ENCODE measurements at regions not wholly inside any gene's neighbourhood (a gene's known extent, or its start where the extent isn't known, plus 50 kb on each side); places are given as distances from the start of the nearest gene placed in this dataset.
"Not testable (repeated sequence)": the region's sequence is repeated elsewhere in the genome, so short reads cannot be mapped to it uniquely, and the experiment has no call there.

DNA sequence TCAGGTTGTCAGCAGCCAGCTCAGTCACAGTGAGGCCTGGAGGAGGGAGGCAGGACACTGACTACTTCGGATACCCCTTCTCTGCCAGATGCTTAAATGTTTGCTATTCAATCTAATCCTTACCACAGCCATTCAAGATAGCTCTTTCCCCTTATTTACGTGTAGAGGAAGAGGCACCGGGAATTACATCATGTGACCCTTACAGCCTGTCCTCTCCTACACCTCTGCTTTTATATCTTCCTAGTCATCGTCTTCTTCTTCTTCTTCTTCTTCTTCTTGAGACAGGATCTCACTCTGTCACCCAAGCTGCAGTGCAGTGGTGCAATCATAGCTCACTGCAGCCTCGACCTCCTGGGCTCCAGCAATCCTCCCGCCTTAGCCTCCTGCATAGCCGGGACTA is 148.1 kb upstream of the NEDD9 start:
- no peak for DNase-seq (ENCODE audit: low spot score)
- H3K27me3 ChIP-seq (replicated peaks; ENCODE audit: insufficient read depth) = no peaks in the 10 kb centered on the region
- peaks cover 5 to 16% of the 10 kb centered on the region in 2 donors for H3K4me1 ChIP-seq (ENCODE audit: control insufficient read depth in 1 of 2, low read depth in 2 of 2)
- H3K36me3 ChIP-seq = no peaks in the 10 kb centered on the region
- no peaks in the 10 kb centered on the region for H3K9me3 ChIP-seq
- H3K27ac ChIP-seq = no peak overlapping the region
- ATAC-seq (ENCODE audit: insufficient number of reproducible peaks, low FRiP score, low read depth) = no peak
- H3K4me3 ChIP-seq = no peak overlapping the region
- TF ChIP-seq, protein P1, sequence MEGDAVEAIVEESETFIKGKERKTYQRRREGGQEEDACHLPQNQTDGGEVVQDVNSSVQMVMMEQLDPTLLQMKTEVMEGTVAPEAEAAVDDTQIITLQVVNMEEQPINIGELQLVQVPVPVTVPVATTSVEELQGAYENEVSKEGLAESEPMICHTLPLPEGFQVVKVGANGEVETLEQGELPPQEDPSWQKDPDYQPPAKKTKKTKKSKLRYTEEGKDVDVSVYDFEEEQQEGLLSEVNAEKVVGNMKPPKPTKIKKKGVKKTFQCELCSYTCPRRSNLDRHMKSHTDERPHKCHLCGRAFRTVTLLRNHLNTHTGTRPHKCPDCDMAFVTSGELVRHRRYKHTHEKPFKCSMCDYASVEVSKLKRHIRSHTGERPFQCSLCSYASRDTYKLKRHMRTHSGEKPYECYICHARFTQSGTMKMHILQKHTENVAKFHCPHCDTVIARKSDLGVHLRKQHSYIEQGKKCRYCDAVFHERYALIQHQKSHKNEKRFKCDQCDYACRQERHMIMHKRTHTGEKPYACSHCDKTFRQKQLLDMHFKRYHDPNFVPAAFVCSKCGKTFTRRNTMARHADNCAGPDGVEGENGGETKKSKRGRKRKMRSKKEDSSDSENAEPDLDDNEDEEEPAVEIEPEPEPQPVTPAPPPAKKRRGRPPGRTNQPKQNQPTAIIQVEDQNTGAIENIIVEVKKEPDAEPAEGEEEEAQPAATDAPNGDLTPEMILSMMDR (IDR thresholded peaks at IDR 0.05) = no peak

GRCh38 chr6:11379805-11380204 is 147.3 kb upstream of the NEDD9 start:
- TF ChIP-seq, protein P1 (IDR thresholded peaks at IDR 0.05) = no peak
- H3K4me1 ChIP-seq (ENCODE audit: control insufficient read depth in 1 of 2, low read depth in 2 of 2) = peaks cover 5 to 15% of the 10 kb centered on the region in 2 donors
- H3K9me3 ChIP-seq = no peaks in the 10 kb centered on the region
- H3K36me3 ChIP-seq = no peaks in the 10 kb centered on the region
- no peak overlapping the region for H3K4me3 ChIP-seq
- ATAC-seq (ENCODE audit: insufficient number of reproducible peaks, low FRiP score, low read depth) = no peak
- H3K27me3 ChIP-seq (replicated peaks; ENCODE audit: insufficient read depth) = no peaks in the 10 kb centered on the region
- no peak overlapping the region for H3K27ac ChIP-seq
- no peak for DNase-seq (ENCODE audit: low spot score)

DNA sequence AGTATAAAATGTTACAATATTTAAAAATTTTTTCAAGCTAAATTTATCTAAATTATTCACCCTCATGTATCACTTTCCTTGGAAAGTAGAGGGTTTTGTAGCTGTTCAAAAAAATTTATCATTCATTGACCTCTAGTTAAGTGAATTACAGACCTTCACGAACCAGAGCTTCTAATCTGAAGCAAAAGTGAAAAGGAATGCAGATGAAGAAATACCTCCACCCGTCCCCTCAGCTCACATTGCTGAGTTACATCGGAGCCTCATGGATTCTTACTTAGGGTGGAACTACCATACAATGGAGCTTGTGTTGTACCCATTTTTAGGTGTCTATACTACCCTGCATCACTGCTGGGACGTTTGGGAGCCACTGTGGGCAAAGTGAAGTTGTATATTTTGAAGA is 146.2 kb upstream of the NEDD9 start:
- Histone ChIP-seq H3K4me1 (ENCODE audit: control insufficient read depth in 1 of 2, low read depth in 2 of 2) (peaks cover 0 to 3% of the 10 kb centered on the region in 2 donors), H3K36me3 (no peaks in the 10 kb centered on the region), H3K9me3 (no peaks in the 10 kb centered on the region), H3K27me3 (replicated peaks; ENCODE audit: insufficient read depth) (no peaks in the 10 kb centered on the region), H3K27ac (no peak overlapping the region), H3K4me3 (no peak overlapping the region)
- ATAC-seq (ENCODE audit: insufficient number of reproducible peaks, low FRiP score, low read depth) (no peak), DNase-seq (ENCODE audit: low spot score) (no peak)
- TF ChIP-seq, protein P1 (IDR thresholded peaks at IDR 0.05) = no peak

GRCh38 chr6:11374036-11375010 is 141.9 kb upstream of the NEDD9 start:
- no peaks in the 10 kb centered on the region for H3K36me3 ChIP-seq
- no peaks in the 10 kb centered on the region for H3K9me3 ChIP-seq
- TF ChIP-seq, protein P1 (IDR thresholded peaks at IDR 0.05) = no peak
- H3K4me3 ChIP-seq = no peak overlapping the region
- ATAC-seq (ENCODE audit: insufficient number of reproducible peaks, low FRiP score, low read depth) (no peak), DNase-seq (ENCODE audit: low spot score) (no peak)
- H3K27me3 ChIP-seq (replicated peaks; ENCODE audit: insufficient read depth) = no peaks in the 10 kb centered on the region
- H3K4me1 ChIP-seq (ENCODE audit: control insufficient read depth in 1 of 2, low read depth in 2 of 2) = peaks cover 6 to 12% of the 10 kb centered on the region in 2 donors
- no peak overlapping the region for H3K27ac ChIP-seq

GRCh38 chr6:11373208-11373607 is 140.7 kb upstream of the NEDD9 start:
- no peak for ATAC-seq (ENCODE audit: insufficient number of reproducible peaks, low FRiP score, low read depth)
- Histone ChIP-seq H3K4me3 (no peak overlapping the region), H3K9me3 (no peaks in the 10 kb centered on the region), H3K27ac (no peak overlapping the region), H3K4me1 (ENCODE audit: control insufficient read depth in 1 of 2, low read depth in 2 of 2) (peaks cover 6 to 12% of the 10 kb centered on the region in 2 donors), H3K27me3 (replicated peaks; ENCODE audit: insufficient read depth) (no peaks in the 10 kb centered on the region), H3K36me3 (no peaks in the 10 kb centered on the region)
- TF ChIP-seq, protein P1 (IDR thresholded peaks at IDR 0.05) = no peak
- DNase-seq (ENCODE audit: low spot score) = no peak

DNA sequence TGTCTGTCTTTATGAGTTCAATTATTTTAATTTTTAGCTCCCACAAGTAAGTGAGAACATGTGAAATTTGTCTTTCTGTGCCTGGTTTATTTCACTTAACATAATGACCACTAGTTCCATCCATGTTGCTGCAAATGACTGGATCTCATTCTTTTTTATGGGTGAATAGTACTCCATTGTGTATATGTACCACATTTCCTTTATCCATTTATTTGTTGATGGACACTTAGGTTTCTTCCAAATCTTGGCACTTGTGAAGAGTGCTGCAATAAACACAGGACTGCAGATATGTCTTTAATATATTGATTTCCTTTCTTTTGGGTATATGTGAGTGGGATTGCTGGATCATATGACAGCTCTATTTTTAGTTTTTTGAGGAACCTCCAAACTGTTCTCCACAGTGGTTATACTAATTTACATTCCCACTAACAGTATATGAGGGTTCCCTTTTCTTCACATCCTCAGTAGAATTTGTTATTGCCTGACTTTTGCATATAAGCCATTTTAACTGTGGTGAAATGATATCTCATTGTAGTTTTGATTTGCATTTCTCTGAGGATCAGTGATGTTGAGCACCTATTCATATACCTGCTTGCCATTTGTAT is 139.8 kb upstream of the NEDD9 start:
- not testable (repeated sequence) for H3K9me3 ChIP-seq; H3K4me3 ChIP-seq; H3K27me3 ChIP-seq (replicated peaks; ENCODE audit: insufficient read depth); H3K27ac ChIP-seq; H3K36me3 ChIP-seq; ATAC-seq (ENCODE audit: insufficient number of reproducible peaks, low FRiP score, low read depth); DNase-seq (ENCODE audit: low spot score)
- peaks cover 13 to 17% of the 10 kb centered on the region in 2 donors for H3K4me1 ChIP-seq (ENCODE audit: control insufficient read depth in 1 of 2, low read depth in 2 of 2)
